Activated naive CD4-positive, alpha-beta T cell treated with anti-CD3 and anti-CD28 coated beads, Interleukin-2, amount 50 U/mL, for 24 hours (primary cell): ENCODE measurements at regions not wholly inside any gene's neighbourhood (a gene's known extent, or its start where the extent isn't known, plus 50 kb on each side); places are given as distances from the start of the nearest gene placed in this dataset.
"Not testable (repeated sequence)": the region's sequence is repeated elsewhere in the genome, so short reads cannot be mapped to it uniquely, and the experiment has no call there.

Experiments used
- H3K27ac Mint-ChIP-seq: one replicate; pipeline ENCODE4 v1.8.0; 2021; ENCODE audit warnings: mild to moderate bottlenecking, mixed read lengths
- H3K27me3 Mint-ChIP-seq: one replicate; pipeline ENCODE4 v1.8.0; 2021; ENCODE audit warnings: mixed read lengths
- H3K36me3 Mint-ChIP-seq: one replicate; pipeline ENCODE4 v1.8.0; 2021; ENCODE audit warnings: mixed read lengths
- H3K4me1 Mint-ChIP-seq: one replicate; pipeline ENCODE4 v1.8.0; 2021; ENCODE audit warnings: mixed read lengths
- H3K4me3 Mint-ChIP-seq: one replicate; pipeline ENCODE4 v1.8.0; 2021; ENCODE audit warnings: mild to moderate bottlenecking, mixed read lengths
- H3K9me3 Mint-ChIP-seq: one replicate; pipeline ENCODE4 v1.8.0; 2021; ENCODE audit warnings: mixed read lengths

- not testable (repeated sequence) for H3K4me1 Mint-ChIP-seq, H3K36me3 Mint-ChIP-seq, H3K4me3 Mint-ChIP-seq, H3K9me3 Mint-ChIP-seq, H3K27me3 Mint-ChIP-seq, H3K27ac Mint-ChIP-seq
Measured at GRCh38 chr7:55708028-55708427, 135.7 kb upstream of the VOPP1 start.

GRCh38 chr7:55707410-55707809, 135.1 kb upstream of the VOPP1 start:
- not testable (repeated sequence) for H3K9me3 Mint-ChIP-seq, H3K36me3 Mint-ChIP-seq, H3K4me3 Mint-ChIP-seq, H3K27ac Mint-ChIP-seq, H3K27me3 Mint-ChIP-seq, H3K4me1 Mint-ChIP-seq

- H3K27ac Mint-ChIP-seq, H3K4me3 Mint-ChIP-seq, H3K4me1 Mint-ChIP-seq, H3K9me3 Mint-ChIP-seq, H3K36me3 Mint-ChIP-seq, H3K27me3 Mint-ChIP-seq: not testable (repeated sequence)
Measured at GRCh38 chr7:55706451-55707195, 134.3 kb upstream of the VOPP1 start.

- H3K27me3 Mint-ChIP-seq, H3K36me3 Mint-ChIP-seq, H3K9me3 Mint-ChIP-seq, H3K4me3 Mint-ChIP-seq, H3K4me1 Mint-ChIP-seq, H3K27ac Mint-ChIP-seq: not testable (repeated sequence)
Measured at GRCh38 chr7:55705728-55706450, 133.6 kb upstream of the VOPP1 start.

- H3K27me3 Mint-ChIP-seq, H3K36me3 Mint-ChIP-seq, H3K27ac Mint-ChIP-seq, H3K9me3 Mint-ChIP-seq, H3K4me3 Mint-ChIP-seq, H3K4me1 Mint-ChIP-seq: not testable (repeated sequence)
Measured at GRCh38 chr7:55702831-55703230, 130.5 kb upstream of the VOPP1 start.

- H3K27me3 Mint-ChIP-seq, H3K27ac Mint-ChIP-seq, H3K4me1 Mint-ChIP-seq, H3K36me3 Mint-ChIP-seq, H3K4me3 Mint-ChIP-seq, H3K9me3 Mint-ChIP-seq: not testable (repeated sequence)
Measured at GRCh38 chr7:55699450-55699842, 127.1 kb upstream of the VOPP1 start.

- not testable (repeated sequence) for H3K27me3 Mint-ChIP-seq, H3K9me3 Mint-ChIP-seq, H3K27ac Mint-ChIP-seq, H3K4me1 Mint-ChIP-seq, H3K36me3 Mint-ChIP-seq, H3K4me3 Mint-ChIP-seq
Measured at GRCh38 chr7:55698607-55699449, 126.5 kb upstream of the VOPP1 start.

GRCh38 chr7:55695893-55696701, 123.8 kb upstream of the VOPP1 start:
- not testable (repeated sequence) for H3K36me3 Mint-ChIP-seq, H3K4me1 Mint-ChIP-seq, H3K27ac Mint-ChIP-seq, H3K27me3 Mint-ChIP-seq, H3K9me3 Mint-ChIP-seq, H3K4me3 Mint-ChIP-seq

GRCh38 chr7:55694484-55694883, 122.2 kb upstream of the VOPP1 start:
- not testable (repeated sequence) for H3K36me3 Mint-ChIP-seq, H3K4me3 Mint-ChIP-seq, H3K4me1 Mint-ChIP-seq, H3K27ac Mint-ChIP-seq, H3K9me3 Mint-ChIP-seq, H3K27me3 Mint-ChIP-seq

GRCh38 chr7:55688684-55689681, 116.7 kb upstream of the VOPP1 start:
- not testable (repeated sequence) for H3K4me1 Mint-ChIP-seq, H3K9me3 Mint-ChIP-seq

GRCh38 chr7:55688261-55688660, 116.0 kb upstream of the VOPP1 start:
- H3K36me3 Mint-ChIP-seq, H3K9me3 Mint-ChIP-seq, H3K27me3 Mint-ChIP-seq, H3K4me3 Mint-ChIP-seq, H3K4me1 Mint-ChIP-seq, H3K27ac Mint-ChIP-seq: not testable (repeated sequence)

More at GRCh38 chr7:55688684-55689681, 116.7 kb upstream of the VOPP1 start:
- H3K27me3 Mint-ChIP-seq, H3K4me3 Mint-ChIP-seq, H3K36me3 Mint-ChIP-seq, H3K27ac Mint-ChIP-seq: not testable (repeated sequence)

- not testable (repeated sequence) for H3K36me3 Mint-ChIP-seq, H3K9me3 Mint-ChIP-seq, H3K4me3 Mint-ChIP-seq, H3K4me1 Mint-ChIP-seq, H3K27me3 Mint-ChIP-seq, H3K27ac Mint-ChIP-seq
Measured at GRCh38 chr7:55687252-55687651, 115.0 kb upstream of the VOPP1 start.

- H3K9me3 Mint-ChIP-seq = not testable (repeated sequence)
Measured at GRCh38 chr7:55686771-55687170, 114.5 kb upstream of the VOPP1 start.

GRCh38 chr7:55683501-55683900, 111.2 kb upstream of the VOPP1 start:
- H3K4me1 Mint-ChIP-seq, H3K36me3 Mint-ChIP-seq, H3K27ac Mint-ChIP-seq, H3K27me3 Mint-ChIP-seq, H3K4me3 Mint-ChIP-seq, H3K9me3 Mint-ChIP-seq: not testable (repeated sequence)

More at GRCh38 chr7:55686771-55687170, 114.5 kb upstream of the VOPP1 start:
- not testable (repeated sequence) for H3K27me3 Mint-ChIP-seq, H3K27ac Mint-ChIP-seq, H3K4me3 Mint-ChIP-seq, H3K36me3 Mint-ChIP-seq, H3K4me1 Mint-ChIP-seq

- not testable (repeated sequence) for H3K9me3 Mint-ChIP-seq, H3K4me3 Mint-ChIP-seq, H3K4me1 Mint-ChIP-seq, H3K36me3 Mint-ChIP-seq, H3K27me3 Mint-ChIP-seq, H3K27ac Mint-ChIP-seq
Measured at GRCh38 chr7:55675589-55675988, 103.3 kb upstream of the VOPP1 start.
